ENCODE measurements at regions not wholly inside any gene's neighbourhood (a gene's known extent, or its start where the extent isn't known, plus 50 kb on each side); places are given as distances from the start of the nearest gene placed in this dataset.

GRCh38 chr16:35201151-35201550 is 1741.7 kb downstream of the TP53TG3F start:
- CTCF ChIA-PET, result no interaction called here
- no peak for DNase-seq (ENCODE audit: extremely low spot score)
- TF ChIP-seq HDGF (IDR thresholded peaks at IDR 0.05; ENCODE audit: borderline replicate concordance) (no peak), CTBP1 (IDR thresholded peaks at IDR 0.05; ENCODE audit: borderline replicate concordance) (no peak), SP1 (IDR thresholded peaks at IDR 0.05) (no peak), ARNT (IDR thresholded peaks at IDR 0.05) (no peak), BHLHE40 (IDR thresholded peaks at IDR 0.05; ENCODE audit: borderline replicate concordance) (no peak), FOXM1 (IDR thresholded peaks at IDR 0.05; ENCODE audit: borderline replicate concordance) (no peak), ELF4 (IDR thresholded peaks at IDR 0.05) (no peak)
- TF ChIP-seq, protein P1, sequence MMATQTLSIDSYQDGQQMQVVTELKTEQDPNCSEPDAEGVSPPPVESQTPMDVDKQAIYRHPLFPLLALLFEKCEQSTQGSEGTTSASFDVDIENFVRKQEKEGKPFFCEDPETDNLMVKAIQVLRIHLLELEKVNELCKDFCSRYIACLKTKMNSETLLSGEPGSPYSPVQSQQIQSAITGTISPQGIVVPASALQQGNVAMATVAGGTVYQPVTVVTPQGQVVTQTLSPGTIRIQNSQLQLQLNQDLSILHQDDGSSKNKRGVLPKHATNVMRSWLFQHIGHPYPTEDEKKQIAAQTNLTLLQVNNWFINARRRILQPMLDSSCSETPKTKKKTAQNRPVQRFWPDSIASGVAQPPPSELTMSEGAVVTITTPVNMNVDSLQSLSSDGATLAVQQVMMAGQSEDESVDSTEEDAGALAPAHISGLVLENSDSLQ (IDR thresholded peaks at IDR 0.05), result no peak
- POLR2A ChIA-PET, result no interaction called here

DNA sequence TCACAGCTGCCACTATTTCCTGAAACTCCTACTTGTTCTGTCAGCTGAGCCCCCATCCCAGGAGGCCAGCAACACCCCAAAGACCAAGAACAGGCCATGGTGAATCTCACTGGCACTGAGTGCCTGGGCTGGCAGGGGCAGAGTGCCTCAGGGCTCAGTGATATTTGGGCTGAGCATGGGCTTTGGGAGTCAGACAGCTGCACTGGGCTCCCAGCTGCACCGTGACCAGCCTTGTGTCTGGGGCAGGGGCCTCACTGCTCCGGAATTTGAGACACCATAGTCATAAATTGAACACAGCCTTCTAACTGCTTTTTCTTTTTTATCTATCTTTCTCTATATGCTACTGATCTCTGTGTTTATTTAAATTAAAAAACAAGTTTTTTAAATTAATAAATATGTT is 1744.2 kb downstream of the TP53TG3F start:
- ChIA-PET POLR2A (no interaction called here), CTCF (no interaction called here)
- TF ChIP-seq LEF1 (IDR thresholded peaks at IDR 0.05; ENCODE audit: borderline replicate concordance), result no peak
- TF ChIP-seq TARDBP (IDR thresholded peaks at IDR 0.05), result no peak
- no peak for TF ChIP-seq NFRKB (IDR thresholded peaks at IDR 0.05)
- no peak for TF ChIP-seq ELF4 (IDR thresholded peaks at IDR 0.05)
- no peak for TF ChIP-seq ZNF384 (IDR thresholded peaks at IDR 0.05)
- TF ChIP-seq L3MBTL2 (conservative IDR thresholded peaks at IDR 0.05), result no peak
- no peak for TF ChIP-seq FOXK2 (IDR thresholded peaks at IDR 0.05)
- no peak for TF ChIP-seq ARNT (IDR thresholded peaks at IDR 0.05)
- TF ChIP-seq SUZ12 (IDR thresholded peaks at IDR 0.05), result no peak
- no peak for TF ChIP-seq HDGF (IDR thresholded peaks at IDR 0.05; ENCODE audit: borderline replicate concordance)
- no peak for TF ChIP-seq CTBP1 (IDR thresholded peaks at IDR 0.05; ENCODE audit: borderline replicate concordance)
- TF ChIP-seq BHLHE40 (IDR thresholded peaks at IDR 0.05; ENCODE audit: borderline replicate concordance), result no peak
- TF ChIP-seq, protein P1 (IDR thresholded peaks at IDR 0.05), result no peak
- no peak for TF ChIP-seq FOXA1 (IDR thresholded peaks at IDR 0.05)
- DNase-seq (ENCODE audit: extremely low spot score), result no peak

- TF ChIP-seq FOXM1 (IDR thresholded peaks at IDR 0.05; ENCODE audit: borderline replicate concordance) (no peak), FOXK2 (IDR thresholded peaks at IDR 0.05) (no peak), CTBP1 (IDR thresholded peaks at IDR 0.05; ENCODE audit: borderline replicate concordance) (no peak), FOXA1 (IDR thresholded peaks at IDR 0.05) (no peak), BHLHE40 (IDR thresholded peaks at IDR 0.05; ENCODE audit: borderline replicate concordance) (no peak), ELF4 (IDR thresholded peaks at IDR 0.05) (no peak), ARNT (IDR thresholded peaks at IDR 0.05) (no peak)
- TF ChIP-seq, protein P1 (IDR thresholded peaks at IDR 0.05), result no peak
- DNase-seq (ENCODE audit: extremely low spot score), result no peak
- POLR2A ChIA-PET, result no interaction called here
- CTCF ChIA-PET, result no interaction called here
Observed at GRCh38 chr16:35207059-35207999, 1747.9 kb downstream of the TP53TG3F start.

DNA sequence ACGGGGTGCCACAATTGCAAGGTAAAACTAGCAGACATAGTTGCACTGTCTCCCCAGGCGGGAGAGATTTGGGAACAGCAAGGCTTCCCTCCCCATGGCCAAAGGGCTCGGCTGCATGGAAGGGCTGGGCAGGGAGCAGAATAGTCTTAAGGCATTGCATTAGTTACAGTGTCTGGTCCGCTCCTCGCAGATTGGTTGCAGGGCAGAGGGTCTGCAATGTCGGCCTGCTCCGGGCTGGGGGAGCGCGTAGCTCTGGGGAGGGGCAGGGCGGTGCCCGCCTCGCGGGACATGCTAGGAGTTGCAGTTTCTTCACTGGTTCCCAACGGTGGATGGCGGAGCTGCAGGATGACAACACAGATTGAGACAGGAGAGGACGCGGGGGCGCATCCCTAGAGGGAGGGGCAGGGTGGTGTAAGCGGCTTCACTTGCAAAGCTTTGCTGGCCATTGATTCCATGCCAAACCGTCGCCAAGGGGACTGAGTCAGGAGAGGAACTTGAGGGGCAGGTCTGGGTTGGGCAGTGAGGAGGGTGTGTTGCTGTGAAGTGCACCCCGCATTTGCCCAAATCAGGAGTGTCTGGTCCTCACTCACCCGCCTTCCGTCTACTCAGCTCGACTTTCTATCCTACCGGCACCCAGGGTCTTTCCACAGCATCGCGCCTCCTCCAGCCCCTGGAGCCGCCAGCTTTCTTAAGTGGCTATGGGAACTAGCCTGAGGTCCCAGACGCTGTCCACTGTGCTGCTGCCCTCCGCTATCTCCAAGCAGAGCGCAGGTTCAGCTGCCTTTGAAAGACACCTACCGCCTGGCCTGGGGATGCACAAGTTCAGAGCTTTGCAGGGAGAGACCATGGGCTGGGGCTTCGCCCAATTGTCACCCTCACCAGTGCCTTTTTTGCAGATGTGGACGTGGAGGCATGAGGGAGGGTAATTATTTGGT is 1748.9 kb downstream of the TP53TG3F start:
- DNase-seq (ENCODE audit: extremely low spot score), result no peak
- TF ChIP-seq L3MBTL2 (conservative IDR thresholded peaks at IDR 0.05) (no peak), ARNT (IDR thresholded peaks at IDR 0.05) (no peak), TARDBP (IDR thresholded peaks at IDR 0.05) (no peak), FOXM1 (IDR thresholded peaks at IDR 0.05; ENCODE audit: borderline replicate concordance) (no peak)
- TF ChIP-seq, protein P1 (IDR thresholded peaks at IDR 0.05), result no peak
- ChIA-PET POLR2A (no interaction called here), CTCF (no interaction called here)

DNA sequence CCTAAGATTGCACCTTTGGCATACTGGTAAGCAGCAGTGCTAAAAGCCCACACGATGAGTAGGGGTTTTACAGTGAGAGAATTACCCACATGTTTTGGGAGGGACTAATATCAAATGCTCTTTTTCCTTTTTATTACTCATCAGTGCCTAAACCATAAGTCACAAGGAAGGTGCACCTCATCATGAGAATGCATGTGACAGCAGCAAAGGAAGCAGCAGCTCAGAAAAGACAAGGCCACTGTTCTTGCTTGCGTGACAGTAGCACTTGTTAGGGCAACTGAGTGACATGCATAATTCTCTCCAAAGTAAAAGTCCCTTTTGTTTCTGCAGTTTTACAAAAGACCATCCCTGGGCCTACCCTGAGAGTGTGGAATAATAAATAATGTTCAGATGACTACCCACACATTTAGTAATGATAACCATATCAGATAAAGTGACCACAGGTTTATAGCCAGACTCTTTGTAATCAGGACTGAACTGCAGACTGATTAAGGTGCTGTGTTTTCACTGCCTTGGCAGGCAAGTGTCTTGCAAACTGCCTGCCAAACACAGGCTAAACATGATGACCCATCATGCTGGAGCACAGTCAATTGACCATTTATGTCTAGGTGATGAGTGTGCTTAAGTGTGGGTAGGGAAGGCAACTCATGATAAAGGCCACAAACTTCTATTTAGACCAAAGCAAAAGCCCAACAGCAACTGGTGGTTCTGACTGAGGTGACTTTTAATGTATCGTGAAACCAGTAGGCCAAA is 1751.4 kb downstream of the TP53TG3F start:
- no peak for TF ChIP-seq SUZ12 (IDR thresholded peaks at IDR 0.05)
- TF ChIP-seq, protein P1 (IDR thresholded peaks at IDR 0.05), result no peak
- TF ChIP-seq CTBP1 (IDR thresholded peaks at IDR 0.05; ENCODE audit: borderline replicate concordance), result no peak
- no peak for TF ChIP-seq ZNF384 (IDR thresholded peaks at IDR 0.05)
- no peak for TF ChIP-seq FOXA1 (IDR thresholded peaks at IDR 0.05)
- no peak for TF ChIP-seq FOXK2 (IDR thresholded peaks at IDR 0.05)
- TF ChIP-seq HDGF (IDR thresholded peaks at IDR 0.05; ENCODE audit: borderline replicate concordance), result no peak
- no peak for TF ChIP-seq SP1 (IDR thresholded peaks at IDR 0.05)
- TF ChIP-seq NFRKB (IDR thresholded peaks at IDR 0.05), result no peak
- no peak for TF ChIP-seq FOXM1 (IDR thresholded peaks at IDR 0.05; ENCODE audit: borderline replicate concordance)
- no peak for TF ChIP-seq TARDBP (IDR thresholded peaks at IDR 0.05)
- TF ChIP-seq ELF4 (IDR thresholded peaks at IDR 0.05), result no peak
- no peak for TF ChIP-seq LEF1 (IDR thresholded peaks at IDR 0.05; ENCODE audit: borderline replicate concordance)
- TF ChIP-seq BHLHE40 (IDR thresholded peaks at IDR 0.05; ENCODE audit: borderline replicate concordance), result no peak
- no peak for TF ChIP-seq ARNT (IDR thresholded peaks at IDR 0.05)
- no peak for TF ChIP-seq L3MBTL2 (conservative IDR thresholded peaks at IDR 0.05)
- DNase-seq (ENCODE audit: extremely low spot score), result no peak
- ChIA-PET POLR2A (no interaction called here), CTCF (no interaction called here)

Measured in HEK293T (cell line).